Left renal pelvis (tissue), 4 donors: ENCODE measurements at regions not wholly inside any gene's neighbourhood (a gene's known extent, or its start where the extent isn't known, plus 50 kb on each side); places are given as distances from the start of the nearest gene placed in this dataset.

Source experiments
- DNase-seq, 4 donors: peaks; one replicate each; pipeline ENCODE4 v3.0.0-alpha.2; 2013; ENCODE audit warnings: low read depth in 4 of 4, low spot score in 3 of 4

DNA sequence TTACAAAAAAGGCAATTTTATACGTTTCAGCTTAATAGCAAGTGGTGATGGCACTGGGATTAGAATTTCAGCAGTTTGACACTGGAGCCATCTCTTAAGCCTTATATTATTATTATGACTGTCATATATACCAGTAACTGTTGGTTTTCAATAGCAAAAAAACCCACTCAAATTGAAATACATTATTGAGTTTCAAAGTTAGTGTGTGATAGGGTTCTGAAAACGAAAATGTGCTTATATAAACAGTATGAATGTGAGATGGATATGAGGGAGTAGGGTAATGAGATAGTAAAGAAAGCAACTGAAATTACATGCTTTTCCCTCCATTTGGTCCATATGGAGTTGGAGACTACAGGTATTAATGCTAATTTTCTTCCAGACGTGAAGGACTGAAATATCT is 68.6 kb upstream of the ACTBL2 start:
- DNase-seq = no peak

GRCh38 chr5:57550132-57550531 is 67.5 kb upstream of the ACTBL2 start:
- DNase-seq = no peak

- DNase-seq = no peak
These were observed 67.0 kb upstream of the ACTBL2 start for GRCh38 chr5:57549566-57549965.

- DNase-seq = no peak
These were observed 58.2 kb upstream of the ACTBL2 start for GRCh38 chr5:57540823-57541222.

DNA sequence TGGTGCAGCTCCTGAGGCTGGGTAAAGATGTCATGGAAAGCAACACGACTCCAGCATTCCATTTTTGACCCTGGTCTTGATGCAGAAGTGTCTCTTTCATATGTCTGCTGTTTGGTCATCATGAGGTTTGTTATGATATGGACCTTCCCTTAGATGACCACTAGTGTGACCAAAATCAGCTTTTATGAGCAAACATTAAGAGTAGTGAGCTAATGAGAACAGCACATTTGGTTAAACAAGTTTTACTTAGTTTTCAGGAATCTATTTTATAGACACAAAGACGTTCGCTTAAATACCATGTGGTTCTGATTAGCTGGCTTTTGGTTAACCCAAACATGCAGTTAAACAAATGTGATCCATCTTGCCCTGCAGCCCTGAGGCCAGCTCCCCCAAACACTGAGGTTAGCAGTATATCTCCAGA is 56.7 kb upstream of the ACTBL2 start:
- no peak for DNase-seq

DNA sequence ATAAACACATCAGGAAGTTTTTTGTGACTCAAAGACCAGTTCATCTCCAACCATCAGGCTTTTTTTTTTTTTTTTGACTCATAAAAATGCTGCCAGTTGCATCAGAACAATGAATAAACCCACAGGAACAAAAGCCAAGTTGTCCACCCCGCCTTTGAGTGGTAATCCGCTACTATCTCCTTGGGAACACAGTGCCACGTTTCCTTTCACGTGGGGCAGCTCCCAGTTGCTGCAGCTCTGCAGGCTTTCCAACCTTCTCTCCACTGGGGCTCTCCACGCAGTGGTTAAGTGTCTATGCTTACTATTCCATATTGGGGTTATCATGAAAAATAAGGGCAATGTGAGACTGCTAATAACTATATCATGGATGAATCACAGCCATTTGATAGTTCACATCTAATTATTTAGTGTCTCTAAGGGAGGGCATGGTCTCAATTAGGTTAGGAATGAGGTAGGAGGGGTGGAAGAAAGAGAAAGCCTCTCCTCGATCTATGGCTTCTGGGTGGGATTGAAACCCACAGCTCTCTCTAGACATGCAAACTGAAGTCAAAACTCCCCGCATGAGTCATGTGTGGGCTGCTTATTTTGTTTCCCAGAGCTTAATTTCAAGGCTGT is 55.8 kb upstream of the ACTBL2 start:
- no peak for DNase-seq

- DNase-seq = no peak
These were observed 55.2 kb upstream of the ACTBL2 start for GRCh38 chr5:57537811-57538210.

GRCh38 chr5:57532513-57533497 is 50.2 kb upstream of the ACTBL2 start:
- DNase-seq = no peak
